Skeletal muscle cell (primary cell): ENCODE measurements at regions not wholly inside any gene's neighbourhood (a gene's known extent, or its start where the extent isn't known, plus 50 kb on each side); places are given as distances from the start of the nearest gene placed in this dataset.
A peak's percentile ranks its signal among the peaks of the same experiment; 100 is the strongest.

Experiments used
- DNase-seq: peaks from one replicate; pipeline ENCODE4 v3.0.0-alpha.2; 2010; ENCODE audit warnings: low read depth
- H3K4me3 ChIP-seq: 2 replicates; pipeline ENCODE4 v1.5.1; 2011; ENCODE audit warnings: low read depth, mild to moderate bottlenecking, control low read depth, low read length, moderate library complexity

DNA sequence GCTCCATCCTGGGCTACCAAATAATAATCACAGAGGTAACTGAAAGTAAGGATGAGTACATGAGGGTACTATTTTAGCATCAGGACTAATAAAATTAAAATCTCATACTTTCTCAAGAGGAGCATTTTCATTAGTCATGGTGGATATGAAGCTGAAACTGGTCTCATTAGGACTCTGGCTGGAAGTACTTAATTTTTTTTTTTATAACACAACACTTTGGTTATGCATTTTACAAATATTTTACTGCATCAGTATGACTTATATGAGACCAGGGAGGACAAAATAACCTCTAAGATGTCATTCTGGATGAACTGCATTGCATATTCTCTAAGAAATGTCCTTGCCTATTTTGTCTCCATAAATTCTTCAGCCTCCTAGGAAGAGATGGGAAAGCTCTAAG, 290.9 kb downstream of the HLX start:
- H3K4me3 ChIP-seq = no peak overlapping the region
- no peak for DNase-seq

DNA sequence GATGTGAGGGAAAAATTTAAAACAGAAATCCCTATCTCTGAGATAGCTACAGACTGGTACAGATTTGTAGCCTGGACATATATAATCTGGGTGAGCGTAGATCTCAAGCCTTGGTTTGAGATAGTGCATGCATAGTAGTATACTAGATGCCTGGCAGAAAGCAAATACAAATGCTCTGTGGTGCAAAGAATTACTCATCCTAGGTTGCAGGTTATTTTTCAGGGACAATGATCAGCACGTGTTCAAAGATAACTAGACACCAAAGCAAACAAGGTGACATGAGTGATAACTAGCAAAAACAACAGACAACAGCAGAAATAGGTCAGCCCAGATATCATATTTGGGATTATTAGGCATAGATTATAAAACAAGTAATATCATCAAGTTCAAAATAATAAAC, 292.5 kb downstream of the HLX start:
- DNase-seq = no peak
- no peak overlapping the region for H3K4me3 ChIP-seq

DNA sequence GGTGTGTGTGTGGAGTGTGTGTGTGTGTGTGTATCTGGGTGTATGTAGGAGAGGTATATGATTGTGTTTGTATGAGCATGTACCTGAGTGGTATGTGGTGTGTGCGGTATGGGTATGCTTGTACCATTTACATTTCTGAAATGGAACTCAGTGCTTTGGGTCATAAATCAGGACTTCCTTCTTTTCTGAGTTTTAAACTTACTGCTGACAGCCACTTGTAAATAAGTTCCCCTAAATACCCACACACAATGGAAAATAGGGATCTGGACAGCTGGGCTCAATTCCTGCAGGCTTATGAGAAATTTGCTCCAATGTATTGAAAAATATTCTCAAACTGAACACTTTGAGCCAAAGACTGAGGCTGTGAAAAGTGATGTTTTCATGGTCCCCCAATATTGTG, 293.6 kb downstream of the HLX start:
- H3K4me3 ChIP-seq = no peak overlapping the region
- no peak for DNase-seq

DNA sequence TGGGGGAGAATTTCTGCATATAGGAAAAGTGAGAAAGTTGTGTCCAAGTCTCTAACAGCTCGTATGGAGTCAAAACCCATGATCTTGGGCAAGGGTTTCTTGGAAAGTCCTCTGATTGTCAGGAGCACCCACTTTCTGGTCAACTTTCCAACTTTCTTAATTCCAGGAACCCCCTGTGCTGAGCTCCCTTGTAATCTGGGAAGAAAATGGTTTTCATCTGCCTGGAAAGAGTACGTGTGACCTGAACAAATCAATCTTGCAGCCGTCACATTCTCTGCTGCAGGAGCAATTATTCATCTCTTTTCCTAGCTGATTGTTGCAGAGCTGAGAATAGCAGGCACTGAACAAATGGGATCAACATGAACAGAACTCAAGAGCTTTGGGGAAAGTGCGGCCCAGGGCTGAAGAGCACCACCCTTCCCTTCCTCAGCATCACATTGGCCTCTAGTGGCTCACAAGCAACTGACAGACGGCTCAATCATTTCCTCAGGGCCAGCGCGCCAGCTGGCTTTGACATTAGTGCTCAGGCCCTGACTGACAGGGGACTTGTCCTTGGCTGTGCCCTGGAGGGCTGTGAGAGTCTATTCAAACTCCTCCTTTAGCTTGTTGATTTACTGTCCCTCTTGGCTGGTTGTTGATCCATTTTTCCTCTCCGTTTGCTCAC, 295.2 kb downstream of the HLX start:
- H3K4me3 ChIP-seq = no peak overlapping the region
- no peak for DNase-seq

DNA sequence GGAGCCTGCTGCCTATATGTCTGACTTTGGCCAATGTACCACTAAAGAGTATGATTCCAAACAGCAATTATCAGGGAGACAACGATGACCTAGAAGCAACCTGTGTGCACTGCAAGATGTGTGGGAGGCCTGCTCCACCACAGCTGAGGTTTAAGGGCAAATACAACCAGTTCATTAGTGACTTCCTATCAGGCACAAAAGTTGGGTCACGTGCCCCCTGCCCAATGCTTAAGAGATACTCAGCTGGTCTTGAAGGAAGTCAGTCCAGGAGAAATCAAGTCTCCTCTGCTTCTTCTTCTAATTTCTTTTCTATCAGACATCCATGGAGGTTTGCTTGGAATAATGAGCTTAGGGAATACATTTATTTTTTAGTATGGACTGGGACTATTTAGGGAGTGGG, 296.0 kb downstream of the HLX start:
- H3K4me3 ChIP-seq = no peak overlapping the region
- no peak for DNase-seq

DNA sequence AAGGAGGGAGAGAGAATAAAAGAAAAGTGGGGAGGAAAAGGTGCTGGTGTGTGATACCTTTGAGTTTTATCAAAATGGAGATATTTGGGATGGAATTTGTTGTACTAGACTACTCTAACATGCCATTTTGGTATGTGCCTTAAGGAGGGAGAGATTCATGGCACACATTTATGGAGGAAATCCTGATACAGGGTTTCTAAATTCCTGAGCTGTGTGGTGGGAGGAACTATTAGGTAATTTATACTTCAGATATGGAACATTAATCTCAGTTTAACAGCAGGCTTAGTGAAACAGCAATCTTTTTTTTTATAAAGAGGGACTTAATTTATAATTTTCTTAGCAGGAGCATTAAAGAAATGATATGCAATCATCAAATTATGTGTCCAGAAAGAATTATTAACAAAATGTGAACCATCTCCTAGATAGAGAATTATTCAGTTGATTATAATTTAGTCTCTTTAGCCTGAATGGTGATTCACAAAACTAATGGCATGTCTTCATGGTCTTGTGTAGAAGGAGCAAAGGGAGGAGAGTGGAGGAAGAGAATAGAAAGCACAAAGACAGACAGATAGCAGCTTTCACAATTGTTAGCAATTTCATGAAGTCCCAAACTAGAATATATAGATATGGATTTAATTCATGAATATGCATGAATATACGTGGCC, 301.6 kb downstream of the HLX start:
- DNase-seq = no peak
- no peak overlapping the region for H3K4me3 ChIP-seq

DNA sequence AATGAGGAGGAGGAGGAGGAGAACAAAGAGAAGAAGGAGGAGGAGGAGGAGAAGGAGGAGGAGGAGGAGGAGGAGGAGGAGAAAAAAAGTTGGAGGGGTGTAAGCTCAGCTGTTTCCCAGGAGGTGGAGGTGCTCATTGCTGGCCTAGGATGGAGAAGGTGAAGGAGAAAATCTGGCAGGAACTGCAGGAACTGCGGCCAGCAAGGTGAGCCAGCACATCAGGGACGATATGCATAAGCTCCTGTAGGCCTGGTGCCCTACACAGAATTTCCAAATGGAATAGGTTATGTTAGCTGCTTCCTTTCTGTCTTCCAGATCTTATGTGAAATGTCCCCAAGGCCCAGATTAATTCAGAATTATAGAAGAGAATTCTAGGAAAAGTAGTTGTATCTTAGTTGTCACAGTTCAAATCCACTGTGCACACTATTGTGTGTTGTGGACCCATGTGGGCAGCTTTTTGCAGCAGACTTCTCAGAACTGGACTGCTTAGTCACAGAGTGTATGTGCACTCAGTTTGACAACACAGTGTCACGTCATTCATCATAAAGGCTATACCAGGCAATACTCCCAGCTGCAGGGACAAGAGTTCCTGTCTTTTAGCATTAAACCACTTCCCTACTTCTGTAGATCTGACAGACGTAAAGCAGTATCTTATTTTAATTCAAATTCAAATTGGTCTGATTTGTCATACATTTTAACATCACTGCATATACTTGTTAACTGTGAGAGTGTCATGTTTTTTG, 303.7 kb downstream of the HLX start:
- DNase-seq = no peak
- H3K4me3 ChIP-seq = no peak overlapping the region

DNA sequence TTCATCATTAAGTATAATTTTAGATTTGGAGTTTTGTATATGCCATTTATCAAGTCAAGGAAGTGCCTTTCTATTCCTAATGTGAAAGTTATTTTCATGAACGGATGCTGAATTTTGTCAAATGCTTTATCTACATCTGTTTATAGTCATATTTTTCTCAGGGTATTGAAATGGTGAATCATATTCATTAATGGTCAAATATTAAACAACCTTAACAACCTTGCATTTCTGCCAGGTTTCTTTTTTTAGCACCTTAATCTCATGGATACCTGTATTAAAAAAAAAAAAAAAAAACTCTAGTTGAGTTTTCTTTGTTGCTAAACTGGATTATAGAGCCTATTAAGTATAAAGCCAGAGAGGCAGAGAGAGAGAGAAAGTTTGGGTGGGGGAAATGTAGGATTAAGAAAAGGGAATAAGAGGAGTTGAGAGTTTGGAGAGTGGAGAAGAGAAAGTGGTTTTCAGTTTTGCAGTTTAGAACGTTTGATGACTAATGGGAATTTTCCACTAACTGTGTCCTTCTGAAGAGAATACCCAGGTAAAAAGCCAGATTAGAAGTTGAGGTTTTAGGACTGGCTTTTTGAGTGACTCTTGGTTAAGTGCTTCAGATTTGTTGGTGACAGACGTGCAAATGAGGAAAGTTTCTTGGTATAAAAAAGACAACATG, 305.0 kb downstream of the HLX start:
- no peak overlapping the region for H3K4me3 ChIP-seq
- DNase-seq = no peak

DNA sequence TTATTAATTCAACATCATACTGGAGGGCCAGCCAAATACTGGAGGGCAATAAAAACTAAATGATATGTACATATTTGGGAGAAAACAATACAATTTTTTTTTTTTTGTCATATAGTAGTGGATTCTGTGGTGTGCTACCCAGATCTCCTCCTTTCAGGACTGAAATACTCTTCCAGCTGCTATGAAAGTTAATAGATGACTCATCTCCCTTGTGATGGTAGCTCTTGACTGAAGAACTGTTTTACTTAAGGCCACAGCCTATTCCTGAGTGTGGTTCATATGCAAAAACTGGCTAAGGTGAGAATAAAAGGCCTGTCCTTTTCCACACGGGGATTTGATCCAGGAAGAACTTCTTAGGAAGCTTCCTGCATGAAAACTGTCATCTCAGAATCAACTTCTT, 307.9 kb downstream of the HLX start:
- no peak overlapping the region for H3K4me3 ChIP-seq
- no peak for DNase-seq

DNA sequence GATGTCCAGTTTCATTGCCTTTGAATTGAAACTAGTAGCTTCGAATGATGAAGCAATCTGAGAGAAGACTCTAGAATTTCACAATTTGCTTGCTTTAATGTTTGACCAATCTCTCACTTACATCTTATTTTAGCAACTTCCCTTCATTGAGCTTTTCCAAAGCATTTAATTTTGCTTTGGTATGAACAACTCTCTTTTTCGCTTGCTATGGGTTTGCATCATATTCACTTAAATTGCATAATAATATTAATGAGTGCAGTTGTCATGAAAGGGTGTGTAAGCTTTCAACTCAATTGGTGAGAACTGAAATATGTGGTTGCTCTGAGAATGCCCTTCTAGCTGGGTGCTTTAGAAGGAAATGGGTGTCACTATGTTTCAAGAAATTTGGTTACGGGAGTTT, 309.2 kb downstream of the HLX start:
- DNase-seq = no peak
- H3K4me3 ChIP-seq = no peak overlapping the region

DNA sequence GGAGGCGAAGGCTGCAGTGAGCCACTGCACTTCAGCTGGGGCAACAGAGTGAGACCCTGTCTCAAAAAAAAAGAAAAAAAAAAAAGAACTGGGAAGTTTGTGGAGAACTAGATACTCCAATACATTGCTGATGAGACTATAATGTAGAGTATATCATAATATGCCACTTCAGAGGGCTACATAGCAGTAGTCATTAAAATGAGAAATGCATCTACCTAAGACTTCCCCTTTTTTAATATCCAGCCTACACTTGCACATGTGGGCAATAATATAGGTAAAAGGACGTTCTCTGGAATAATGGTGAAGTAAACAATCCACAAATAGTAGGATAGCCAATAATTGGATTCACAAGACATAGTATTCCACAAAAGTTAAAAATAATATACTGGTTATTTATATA, 311.0 kb downstream of the HLX start:
- no peak for DNase-seq
- H3K4me3 ChIP-seq = no peak overlapping the region

DNA sequence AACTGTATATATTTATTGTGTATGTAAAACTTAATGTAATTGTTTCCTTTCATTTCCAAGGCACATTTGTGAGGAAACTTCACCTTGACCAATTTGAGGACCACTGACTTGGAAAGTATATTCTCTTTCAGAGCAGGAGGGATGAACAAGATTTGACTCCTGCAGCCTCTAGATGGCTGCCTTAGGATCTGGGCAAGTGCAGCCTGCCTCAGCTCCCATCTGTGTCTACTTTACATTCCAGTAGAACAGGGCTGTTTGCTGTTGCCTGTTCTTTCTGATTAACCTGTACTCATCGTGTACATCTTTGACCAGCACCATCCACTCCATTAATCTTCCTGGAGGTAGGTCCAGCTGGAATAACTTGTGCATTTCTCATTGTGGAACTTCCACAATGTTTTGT, 312.8 kb downstream of the HLX start:
- DNase-seq = no peak
- no peak overlapping the region for H3K4me3 ChIP-seq

DNA sequence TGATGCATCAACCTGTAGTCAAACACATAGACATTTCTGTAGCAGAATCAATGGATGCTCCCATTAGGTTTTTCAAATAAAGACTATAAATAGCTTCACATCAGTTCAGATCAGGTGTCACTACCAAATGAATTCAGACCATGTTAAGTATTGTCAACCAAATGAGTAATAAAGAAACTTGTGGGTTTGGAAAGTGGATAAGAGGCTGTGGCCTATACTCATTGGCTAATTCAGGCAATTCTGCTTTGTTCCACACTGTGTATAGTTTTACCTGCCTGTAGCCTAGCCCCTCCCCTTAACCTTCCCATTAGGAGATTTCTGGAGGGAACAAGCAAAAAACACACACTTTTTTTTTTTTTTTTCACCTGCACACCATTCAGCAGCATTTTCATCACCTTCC, 321.2 kb downstream of the HLX start:
- DNase-seq = no peak

DNA sequence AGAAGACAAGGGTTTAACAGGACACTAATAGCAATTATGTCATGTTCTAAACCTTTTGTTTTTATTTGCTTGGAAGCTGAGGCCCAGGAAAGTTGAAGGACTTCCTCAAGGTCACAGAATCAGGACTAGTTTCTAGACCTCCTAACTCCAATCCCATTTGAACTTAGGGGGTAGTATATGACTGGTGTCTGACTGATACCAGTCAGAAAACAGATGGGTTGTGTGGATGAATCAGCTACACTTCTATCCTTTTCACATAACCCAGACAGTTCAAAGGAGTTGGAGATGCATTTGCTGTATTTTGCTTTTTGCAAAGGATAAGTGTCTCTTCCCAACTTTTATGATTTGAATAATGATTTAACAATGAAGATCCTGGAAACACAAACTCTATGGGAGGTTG, 322.5 kb downstream of the HLX start:
- H3K4me3 ChIP-seq = no peak overlapping the region
- no peak for DNase-seq

More for the DNA sequence above, 321.2 kb downstream of the HLX start:
- H3K4me3 ChIP-seq = no peak overlapping the region

DNA sequence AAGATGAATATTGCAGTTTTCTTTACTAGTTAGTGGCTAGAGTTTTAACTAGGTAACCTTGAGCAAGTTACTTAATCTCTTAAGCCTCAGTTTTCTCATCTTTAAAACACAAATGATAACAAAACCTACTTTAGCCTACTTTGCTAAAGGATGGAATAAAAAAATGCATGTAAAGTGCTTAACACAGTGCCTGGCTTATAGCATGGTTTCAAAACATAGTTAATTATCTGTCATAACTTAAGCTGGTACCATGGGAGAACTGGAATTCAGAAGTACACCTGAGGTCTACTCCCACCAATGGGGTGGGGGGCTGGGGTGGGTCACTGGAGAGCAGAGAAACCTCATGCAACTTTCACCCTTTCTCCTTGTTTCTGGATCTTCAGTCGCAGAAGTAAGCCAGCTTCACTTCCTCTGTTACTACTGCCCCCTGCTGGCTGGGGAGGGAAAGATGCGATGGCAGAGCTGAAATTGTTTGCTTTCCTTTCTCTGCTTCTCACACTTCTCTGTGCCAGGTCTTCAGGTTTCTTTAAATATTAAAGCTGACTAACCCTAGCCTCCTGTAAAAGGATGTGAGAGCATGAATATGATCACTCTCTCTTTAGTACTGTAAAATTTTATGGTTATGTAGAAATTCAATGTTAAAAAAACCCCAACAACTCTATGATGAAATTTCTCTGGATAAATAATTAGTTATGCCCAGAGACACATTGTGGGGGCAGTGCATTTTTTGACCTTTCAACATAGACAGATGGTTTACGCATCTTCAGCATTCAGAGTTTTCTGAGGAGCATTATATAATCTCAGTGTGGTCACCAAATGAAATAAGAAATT, 324.2 kb downstream of the HLX start:
- no peak overlapping the region for H3K4me3 ChIP-seq
- DNase-seq = peak; percentile 27

DNA sequence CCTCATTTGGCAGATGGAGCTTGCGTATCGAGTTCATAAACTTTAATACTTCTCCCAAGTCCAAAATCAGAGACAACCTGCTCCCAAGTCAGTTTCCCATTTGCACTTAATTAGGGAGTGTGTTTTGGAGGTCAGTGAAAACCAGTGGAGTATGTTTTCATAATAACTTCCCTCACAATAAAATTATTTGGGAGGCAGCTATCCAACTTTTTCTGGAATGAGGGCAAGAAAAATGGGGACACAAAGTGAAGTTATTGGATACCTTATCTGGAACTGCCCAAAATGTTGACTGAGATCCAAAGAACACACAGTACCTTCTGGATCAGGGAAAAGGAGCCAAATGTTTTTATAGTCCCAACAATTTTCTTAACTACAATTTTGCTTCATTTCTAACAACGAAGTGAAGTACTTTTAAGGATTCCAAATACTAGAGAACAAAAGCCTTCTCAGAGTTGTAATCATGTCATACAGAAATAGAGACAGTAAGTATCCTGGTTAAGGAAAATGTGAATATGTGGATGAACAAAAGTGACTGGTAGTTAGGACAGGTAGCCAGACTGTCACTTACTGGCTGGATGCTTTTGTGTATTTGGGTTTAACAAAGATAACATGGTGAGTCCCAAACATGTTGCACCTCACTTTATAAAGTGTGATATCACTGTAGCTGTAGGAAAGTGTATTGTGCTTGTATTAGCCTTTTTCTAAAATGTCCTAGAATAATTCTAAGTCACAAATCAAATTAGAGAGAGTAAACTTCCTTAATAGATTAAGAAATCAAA, 325.0 kb downstream of the HLX start:
- no peak overlapping the region for H3K4me3 ChIP-seq
- DNase-seq = no peak

DNA sequence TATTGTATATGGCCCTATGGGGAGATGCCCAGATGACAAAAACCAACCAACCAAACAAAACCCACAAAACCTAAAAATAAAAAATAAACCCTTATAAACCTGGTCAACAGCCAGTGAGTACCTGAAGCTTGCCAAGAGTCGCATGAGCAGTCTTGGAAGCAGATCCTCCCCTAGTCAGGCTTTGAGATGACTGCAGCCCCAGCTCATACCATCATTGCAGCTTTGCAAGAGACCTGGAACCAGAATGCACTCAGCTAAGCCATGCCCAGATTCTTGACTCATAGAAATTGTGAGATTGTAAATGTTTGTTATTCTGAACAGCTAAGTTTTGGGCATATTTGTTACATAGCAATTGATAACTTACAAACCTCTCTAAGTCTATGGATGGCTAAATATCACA, 326.8 kb downstream of the HLX start:
- DNase-seq = no peak
- H3K4me3 ChIP-seq = no peak overlapping the region

DNA sequence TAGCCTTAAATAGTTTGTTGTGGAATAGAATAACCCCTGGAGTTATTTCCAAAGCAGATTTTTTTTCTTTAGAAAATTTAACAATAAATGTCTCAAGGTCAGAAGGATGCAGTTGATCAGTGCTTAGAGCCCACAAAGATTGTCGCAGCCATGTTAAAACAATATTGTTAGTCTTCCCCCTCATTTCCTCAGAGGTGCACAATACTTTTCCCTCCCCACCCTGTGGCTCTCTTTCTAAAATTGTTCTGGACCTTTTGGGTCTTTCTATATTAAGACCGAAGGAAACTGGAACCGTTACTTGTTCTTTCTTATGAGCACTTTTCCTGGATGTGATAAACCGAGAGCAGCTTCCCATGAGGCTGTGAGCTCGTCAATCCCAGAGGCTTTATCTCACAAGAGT, 333.7 kb downstream of the HLX start:
- no peak overlapping the region for H3K4me3 ChIP-seq
- DNase-seq = no peak

DNA sequence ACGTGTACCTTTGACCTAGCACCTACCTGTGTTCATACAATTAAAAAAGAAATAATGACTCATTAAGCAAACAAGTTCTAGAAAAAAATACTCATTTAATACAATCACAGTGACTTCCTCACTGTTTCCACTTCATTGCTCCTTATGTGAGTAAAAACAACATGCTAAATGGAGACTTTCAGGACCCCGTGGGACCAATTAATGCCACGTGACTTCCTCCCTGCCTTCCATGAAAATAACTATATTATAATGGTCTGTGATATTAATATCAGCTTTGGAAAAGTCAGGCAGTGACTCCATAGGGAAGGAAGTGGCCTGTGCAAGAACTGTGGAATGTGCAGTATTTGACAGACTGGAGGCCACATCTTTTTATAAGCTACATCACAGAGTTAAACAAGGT, 337.8 kb downstream of the HLX start:
- H3K4me3 ChIP-seq = no peak overlapping the region
- no peak for DNase-seq
